HepG2 (cell line): ENCODE measurements at regions not wholly inside any gene's neighbourhood (a gene's known extent, or its start where the extent isn't known, plus 50 kb on each side); places are given as distances from the start of the nearest gene placed in this dataset.

Experiments used
- ATAC-seq: fragments of 200-7000 bp; cut with Tn5 transposase; 3 replicates; pipeline ENCODE4 v1.9.1; 2020; ENCODE audit warnings: mild to moderate bottlenecking, moderate library complexity
- BruUV-seq: library from RNA; stranded (reverse); fragments of 400-500 nt; replicated peaks from 2 replicates; lab custom pipeline; 2021; lab: Mats Ljungman, UMichigan
- CTCF ChIA-PET: fragments of 300-600 bp; formaldehyde crosslinking; extraction: SDS; loops from one replicate; lab custom pipeline; 2021; ENCODE audit warnings: low total read pairs, inconsistent platforms, low intra/inter-chr PET ratio; lab: Yijun Ruan, JAX
- POLR2A ChIA-PET: fragments of 350-600 bp; sonication (Branson Sonifier 250); formaldehyde crosslinking; loops from one replicate; lab custom pipeline; 2020; ENCODE audit warnings: antibody characterized with exemption, inconsistent platforms; lab: Yijun Ruan, JAX
- DNase-seq: peaks from one replicate; pipeline ENCODE4 v3.0.0-alpha.2; 2015; ENCODE audit warnings: low spot score
- FAIRE-seq: peaks from 3 replicates; lab custom pipeline; 2011; peaks lifted over from hg19 to GRCh38; lab: Jason Lieb, UNC
- H2AFZ ChIP-seq: one replicate; pipeline ENCODE4 v1.6.1; 2011; ENCODE audit warnings: low read length, inconsistent platforms
- H3K27ac ChIP-seq: fragments of 300-600 bp; 3 replicates; pipeline ENCODE4 v1.8.0; 2011; ENCODE audit warnings: mixed run types, mild to moderate bottlenecking, mixed read lengths, low read length, inconsistent platforms; ENCODE audit not compliant: insufficient read depth; ENCODE audit errors: extremely low read length
- H3K27me3 ChIP-seq, 2 experiments: fragments of 200-600 bp in 1 of 2; 2 replicates in 1 of 2; 3 replicates in 1 of 2; pipeline versions ENCODE4 v1.6.0 to v1.8.0; 2011; ENCODE audit warnings: low read length in 2 of 2, mild to moderate bottlenecking in 2 of 2, moderate library complexity in 2 of 2, inconsistent platforms in 1 of 2; ENCODE audit not compliant: insufficient read depth in 2 of 2, control insufficient read depth in 1 of 2
- H3K36me3 ChIP-seq, 2 experiments: fragments of 200-600 bp in 1 of 2; replicated peaks in 1 of 2; 2 replicates in 1 of 2; 3 replicates in 1 of 2; pipeline versions ENCODE4 v1.5.1 to v1.8.0; 2011; ENCODE audit warnings: low read length in 2 of 2, inconsistent platforms in 1 of 2; ENCODE audit not compliant: insufficient read depth in 2 of 2, control insufficient read depth in 1 of 2
- H3K4me1 ChIP-seq: 2 replicates; pipeline ENCODE4 v1.5.1; 2012; ENCODE audit warnings: low read length, inconsistent platforms; ENCODE audit not compliant: insufficient read depth
- H3K4me2 ChIP-seq: 2 replicates; pipeline ENCODE4 v1.6.0; 2011; ENCODE audit warnings: low read depth, low read length, inconsistent platforms
- H3K4me3 ChIP-seq, 3 experiments: fragments of 200-600 bp in 1 of 3; sonication (generic), shearing (Covaris generic) in 1 of 3; replicated peaks in 1 of 3; 2 replicates each; pipeline ENCODE4 v1.5.1; 2011 to 2016; ENCODE audit warnings: low read length in 3 of 3, inconsistent platforms in 2 of 3, low read depth in 2 of 3, mild to moderate bottlenecking in 2 of 3, control low read depth in 1 of 3, mixed read lengths in 1 of 3; ENCODE audit not compliant: insufficient read depth in 1 of 3
- H3K79me2 ChIP-seq: one replicate; pipeline ENCODE4 v1.6.1; 2011; ENCODE audit warnings: low read length, inconsistent platforms; ENCODE audit not compliant: insufficient read depth
- H3K9ac ChIP-seq: 2 replicates; pipeline ENCODE4 v1.6.0; 2011; ENCODE audit warnings: mild to moderate bottlenecking, low read depth, low read length, inconsistent platforms; ENCODE audit not compliant: insufficient read depth
- H3K9me3 ChIP-seq: 2 replicates; pipeline ENCODE4 v1.5.1; 2012; ENCODE audit warnings: mild to moderate bottlenecking, low read length
- H4K20me1 ChIP-seq: 2 replicates; pipeline ENCODE4 v1.6.0; 2011; ENCODE audit warnings: inconsistent platforms, mild to moderate bottlenecking, low read length, moderate library complexity; ENCODE audit not compliant: insufficient read depth
- ADNP ChIP-seq: sonication (generic); formaldehyde crosslinking; IDR thresholded peaks from 2 replicates; pipeline ENCODE4 v1.4.0; 2020; ENCODE audit warnings: missing genetic modification reagents
- HMGXB3 ChIP-seq: sonication (generic); formaldehyde crosslinking; IDR thresholded peaks from 2 replicates; pipeline ENCODE4 v1.4.0; 2020; ENCODE audit warnings: missing genetic modification reagents, borderline replicate concordance
- MATR3 ChIP-seq: sonication (generic); formaldehyde crosslinking; IDR thresholded peaks from 2 replicates; pipeline ENCODE4 v1.4.0; 2020; ENCODE audit warnings: missing genetic modification reagents
- MAX ChIP-seq: IDR thresholded peaks from 2 replicates; pipeline ENCODE4 v1.6.1; 2012; ENCODE audit warnings: inconsistent platforms
- TARDBP ChIP-seq: sonication (generic); formaldehyde crosslinking; IDR thresholded peaks from 2 replicates; pipeline ENCODE4 v1.8.0; 2022; ENCODE audit warnings: mild to moderate bottlenecking, missing genetic modification reagents
- ZNF407 ChIP-seq: sonication (generic); formaldehyde crosslinking; IDR thresholded peaks from one replicate; pipeline ENCODE4 v1.5.1; 2020; ENCODE audit warnings: mild to moderate bottlenecking, missing genetic modification reagents; ENCODE audit errors: not compliant biosample characterization
- ZNF589 ChIP-seq: sonication (generic); formaldehyde crosslinking; conservative IDR thresholded peaks from 2 replicates; pipeline ENCODE4 v1.8.0; 2022; ENCODE audit warnings: mild to moderate bottlenecking, moderate library complexity, missing genetic modification reagents
- ZNF737 ChIP-seq: sonication (generic); formaldehyde crosslinking; IDR thresholded peaks from 2 replicates; pipeline ENCODE4 v1.5.0; 2020; ENCODE audit warnings: missing genetic modification reagents, mild to moderate bottlenecking, borderline replicate concordance
- WGBS: methylation state at CpG from one replicate; pipeline ENCODE4 v1.1.6; 2017; ENCODE audit warnings: low lambda C conversion rate; 5-methylcytosine and 5-hydroxymethylcytosine counted together
- in situ Hi-C: cut with HindIII; loops from 2 replicates; pipeline ENCODE4 v1.10.0; 2017; ENCODE audit warnings: low pct_unique_long_range_greater_than_20kb; ENCODE audit not compliant: extremely low pct_ligation_motif_present
- intact Hi-C: fragments of 100-400 bp; cut with micrococcal nuclease; formaldehyde crosslinking; loops from one replicate; pipeline ENCODE4 v1.10.0; 2022; ENCODE audit not compliant: unreplicated experiment

GRCh38 chr20:50435397-50436051 lies 74.7 kb upstream of the PTPN1 start (continued):
- TF ChIP-seq MAX = peak; percentile 70
- no peak for TF ChIP-seq ZNF589 (CRISPR knock-in tag)
- no peak for TF ChIP-seq ZNF737 (CRISPR knock-in tag)

- no peak for DNase-seq
- Histone ChIP-seq H3K27me3 (no peaks in the 10 kb centered on the region; a peak in 1 of 5 replicates), H4K20me1 (no peaks in the 10 kb centered on the region), H2AFZ (no peak overlapping the region), H3K36me3 (no peaks in the 10 kb centered on the region), H3K9ac (no peak overlapping the region), H3K79me2 (no peaks in the 10 kb centered on the region), H3K4me3 (no peak overlapping the region), H3K4me2 (peak overlapping the region; percentile 8; the same call in 1 of the 2 replicates), H3K27ac (no peak overlapping the region), H3K9me3 (no peaks in the 10 kb centered on the region), H3K4me1 (peaks cover 95% of the 10 kb centered on the region)
- CTCF ChIA-PET = no interaction called here
- POLR2A ChIA-PET = interaction anchor here (1.7 to 4.3 kb wide), 2 partner anchors 14 to 36 kb away, joined by 7 to 29 read pairs; no protein-coding TSS in a partner anchor
- WGBS = 50% methylated on average over 6 of the region's 6 CpGs
- no TSS peak for BruUV-seq
- intact Hi-C loops = no loop called here
- no peak for ATAC-seq
- in situ Hi-C loops = no loop called here
- no peak for FAIRE-seq
- TF ChIP-seq MATR3 (CRISPR knock-in tag) (no peak), TARDBP (CRISPR knock-in tag) (no peak), HMGXB3 (CRISPR knock-in tag) (no peak), ZNF407 (CRISPR knock-in tag) (no peak), ADNP (CRISPR knock-in tag) (peak; percentile 91)
Observed at GRCh38 chr20:50436052-50436656, 74.0 kb upstream of the PTPN1 start.
